Jurkat, Clone E6-1 (cell line): ENCODE measurements at regions not wholly inside any gene's neighbourhood (a gene's known extent, or its start where the extent isn't known, plus 50 kb on each side); places are given as distances from the start of the nearest gene placed in this dataset.
A peak's percentile ranks its signal among the peaks of the same experiment; 100 is the strongest.

Source experiments
- DNase-seq: peaks from one replicate; pipeline ENCODE4 v3.0.0-alpha.2; 2011; ENCODE audit warnings: low read depth, low spot score
- H3K4me3 ChIP-seq: 2 replicates; pipeline ENCODE4 v1.5.1; 2011; ENCODE audit warnings: mild to moderate bottlenecking, low read length, control low read depth, moderate library complexity

- H3K4me3 ChIP-seq, result no peak overlapping the region
- DNase-seq, result no peak
Observed at GRCh38 chr12:94053676-94054075, 94.7 kb upstream of the PLXNC1 start.

- H3K4me3 ChIP-seq, result no peak overlapping the region
- DNase-seq, result no peak
Observed at GRCh38 chr12:94055528-94055927, 92.8 kb upstream of the PLXNC1 start.

GRCh38 chr12:94056419-94057158, 91.8 kb upstream of the PLXNC1 start:
- no peak for DNase-seq
- H3K4me3 ChIP-seq, result no peak overlapping the region

- no peak overlapping the region for H3K4me3 ChIP-seq
- DNase-seq, result no peak
Observed at GRCh38 chr12:94057262-94058151, 90.9 kb upstream of the PLXNC1 start.

- no peak for DNase-seq
- no peak overlapping the region for H3K4me3 ChIP-seq
Observed at GRCh38 chr12:94059394-94060368, 88.7 kb upstream of the PLXNC1 start.

- DNase-seq, result no peak
- H3K4me3 ChIP-seq, result no peak overlapping the region
Observed at GRCh38 chr12:94062194-94062593, 86.2 kb upstream of the PLXNC1 start.

GRCh38 chr12:94062796-94063635, 85.4 kb upstream of the PLXNC1 start:
- no peak for DNase-seq
- no peak overlapping the region for H3K4me3 ChIP-seq

- H3K4me3 ChIP-seq, result no peak overlapping the region
- no peak for DNase-seq
Observed at GRCh38 chr12:94070520-94070919, 77.9 kb upstream of the PLXNC1 start.

GRCh38 chr12:94071258-94071657, 77.1 kb upstream of the PLXNC1 start:
- H3K4me3 ChIP-seq, result no peak overlapping the region
- peak; percentile 28 for DNase-seq

GRCh38 chr12:94073441-94074051, 74.8 kb upstream of the PLXNC1 start:
- no peak overlapping the region for H3K4me3 ChIP-seq
- DNase-seq, result no peak

- no peak for DNase-seq
- no peak overlapping the region for H3K4me3 ChIP-seq
Observed at GRCh38 chr12:94074216-94074979, 74.0 kb upstream of the PLXNC1 start.

- H3K4me3 ChIP-seq, result no peak overlapping the region
- DNase-seq, result no peak
Observed at GRCh38 chr12:94074980-94075629, 73.3 kb upstream of the PLXNC1 start.

GRCh38 chr12:94077209-94077608, 71.2 kb upstream of the PLXNC1 start:
- no peak for DNase-seq
- H3K4me3 ChIP-seq, result no peak overlapping the region

- no peak for DNase-seq
- H3K4me3 ChIP-seq, result no peak overlapping the region
Observed at GRCh38 chr12:94078138-94078723, 70.1 kb upstream of the PLXNC1 start.

GRCh38 chr12:94078736-94079509, 69.5 kb upstream of the PLXNC1 start:
- no peak for DNase-seq
- no peak overlapping the region for H3K4me3 ChIP-seq
